WTC11 (cell line): ENCODE measurements at regions not wholly inside any gene's neighbourhood (a gene's known extent, or its start where the extent isn't known, plus 50 kb on each side); places are given as distances from the start of the nearest gene placed in this dataset.

Experiments used
- ATAC-seq: fragments of 200-7000 bp; cut with Tn5 transposase; 2 replicates; pipeline ENCODE4 v1.10.0; 2021; ENCODE audit warnings: mild to moderate bottlenecking, moderate library complexity
- CTCF ChIA-PET: fragments of 300-600 bp; sonication (Branson Sonifier 250); formaldehyde crosslinking; loops from one replicate; lab custom pipeline; 2021; ENCODE audit warnings: antibody characterized with exemption; lab: Charles Lee
- POLR2A ChIA-PET: fragments of 350-600 bp; sonication (Branson Sonifier 250); formaldehyde crosslinking; loops from one replicate; lab custom pipeline; 2021; ENCODE audit warnings: antibody characterized with exemption; lab: Charles Lee
- DNase-seq: peaks from one replicate; pipeline ENCODE4 v3.0.0; 2021; ENCODE audit warnings: low spot score
- H3K27ac Mint-ChIP-seq: 2 replicates; pipeline ENCODE4 v1.8.0; 2021; ENCODE audit warnings: mixed read lengths
- H3K27me3 Mint-ChIP-seq: 2 replicates; pipeline ENCODE4 v1.8.0; 2021; ENCODE audit warnings: low read depth, mild to moderate bottlenecking, moderate library complexity, mixed read lengths
- H3K36me3 Mint-ChIP-seq: 2 replicates; pipeline ENCODE4 v1.8.0; 2021; ENCODE audit warnings: mixed read lengths
- H3K4me1 Mint-ChIP-seq: 2 replicates; pipeline ENCODE4 v1.8.0; 2022; ENCODE audit warnings: mixed read lengths
- H3K4me3 Mint-ChIP-seq: 2 replicates; pipeline ENCODE4 v1.8.0; 2021; ENCODE audit warnings: mild to moderate bottlenecking, moderate library complexity, mixed read lengths
- H3K9me3 Mint-ChIP-seq: 2 replicates; pipeline ENCODE4 v1.8.0; 2021; ENCODE audit warnings: mixed read lengths
- AFF4 ChIP-seq: sonication (generic); formaldehyde crosslinking; IDR thresholded peaks from 2 replicates; pipeline ENCODE4 v1.8.1; 2023; ENCODE audit warnings: mild to moderate bottlenecking, missing genetic modification reagents, borderline replicate concordance
- ATF1 ChIP-seq: sonication (generic); formaldehyde crosslinking; IDR thresholded peaks from 2 replicates; pipeline ENCODE4 v1.8.1; 2023; ENCODE audit warnings: mild to moderate bottlenecking, moderate library complexity, missing genetic modification reagents
- ATF6 ChIP-seq: sonication (generic); formaldehyde crosslinking; IDR thresholded peaks from 2 replicates; pipeline ENCODE4 v1.8.1; 2023; ENCODE audit warnings: mild to moderate bottlenecking, missing genetic modification reagents
- CBFB ChIP-seq: sonication (generic); formaldehyde crosslinking; IDR thresholded peaks from 2 replicates; pipeline ENCODE4 v1.8.1; 2022; ENCODE audit warnings: mild to moderate bottlenecking, low read depth, missing genetic modification reagents
- CREB1 ChIP-seq: sonication (generic); formaldehyde crosslinking; IDR thresholded peaks from 2 replicates; pipeline ENCODE4 v1.8.0; 2023; ENCODE audit warnings: mild to moderate bottlenecking, missing genetic modification reagents
- E2F4 ChIP-seq: sonication (generic); formaldehyde crosslinking; IDR thresholded peaks from 2 replicates; pipeline ENCODE4 v1.8.1; 2022; ENCODE audit warnings: low read depth, mild to moderate bottlenecking, moderate library complexity, missing genetic modification reagents, borderline replicate concordance
- ESRRA ChIP-seq: sonication (generic); formaldehyde crosslinking; IDR thresholded peaks from 2 replicates; pipeline ENCODE4 v1.8.1; 2022; ENCODE audit warnings: mild to moderate bottlenecking, missing genetic modification reagents, borderline replicate concordance
- ETV6 ChIP-seq: sonication (generic); formaldehyde crosslinking; IDR thresholded peaks from 2 replicates; pipeline ENCODE4 v1.8.1; 2022; ENCODE audit warnings: mild to moderate bottlenecking, missing genetic modification reagents
- GTF2I ChIP-seq: fragments of 250-450 bp; sonication (Bioruptor Pico); conservative IDR thresholded peaks from 2 replicates; pipeline ENCODE4 v1.4.0; 2021; ENCODE audit warnings: mild to moderate bottlenecking
- HMGXB4 ChIP-seq: sonication (generic); formaldehyde crosslinking; IDR thresholded peaks from 2 replicates; pipeline ENCODE4 v1.8.1; 2023; ENCODE audit warnings: mild to moderate bottlenecking, moderate library complexity, missing genetic modification reagents
- JUN ChIP-seq: sonication (generic); formaldehyde crosslinking; IDR thresholded peaks from 2 replicates; pipeline ENCODE4 v1.8.0; 2023; ENCODE audit warnings: mild to moderate bottlenecking, missing genetic modification reagents
- SMAD3 ChIP-seq: sonication (generic); formaldehyde crosslinking; IDR thresholded peaks from 2 replicates; pipeline ENCODE4 v1.8.0; 2022; ENCODE audit warnings: missing genetic modification reagents, mild to moderate bottlenecking, borderline replicate concordance
- ZBTB43 ChIP-seq: sonication (generic); formaldehyde crosslinking; IDR thresholded peaks from 2 replicates; pipeline ENCODE4 v1.8.1; 2023; ENCODE audit warnings: mild to moderate bottlenecking, missing genetic modification reagents
- ZMAT4 ChIP-seq: fragments of 250-450 bp; sonication (Bioruptor Pico); IDR thresholded peaks from 2 replicates; pipeline ENCODE4 v1.9.0; 2021; ENCODE audit warnings: mild to moderate bottlenecking
- ZNF232 ChIP-seq: sonication (generic); formaldehyde crosslinking; IDR thresholded peaks from 2 replicates; pipeline ENCODE4 v1.8.0; 2022; ENCODE audit warnings: mild to moderate bottlenecking, missing genetic modification reagents
- ZNF396 ChIP-seq: fragments of 250-450 bp; sonication (Bioruptor Pico); IDR thresholded peaks from 2 replicates; pipeline ENCODE4 v1.8.0; 2021; ENCODE audit warnings: mild to moderate bottlenecking, moderate library complexity, borderline replicate concordance
- ZNF423 ChIP-seq: fragments of 250-450 bp; sonication (Bioruptor Pico); IDR thresholded peaks from 2 replicates; pipeline ENCODE4 v2.1.2; 2022; ENCODE audit warnings: mild to moderate bottlenecking, moderate library complexity
- ZNF512 ChIP-seq: sonication (generic); formaldehyde crosslinking; IDR thresholded peaks from 2 replicates; pipeline ENCODE4 v1.8.1; 2022; ENCODE audit warnings: missing genetic modification reagents, borderline replicate concordance

GRCh38 chr3:159657629-159658028 lies 331.0 kb upstream of the IL12A start:
- H3K27me3 Mint-ChIP-seq = no peaks in the 10 kb centered on the region
- CTCF ChIA-PET = no interaction called here

More at GRCh38 chr3:159657629-159658028, 331.0 kb upstream of the IL12A start:
- Mint-ChIP-seq H3K27ac (no peak overlapping the region), H3K36me3 (peaks cover 4% of the 10 kb centered on the region; the same call in 1 of the 2 replicates), H3K4me1 (peaks cover 3% of the 10 kb centered on the region; the same call in 1 of the 2 replicates), H3K9me3 (peaks cover 14% of the 10 kb centered on the region), H3K4me3 (no peak overlapping the region)
- DNase-seq (no peak), ATAC-seq (no peak)
- POLR2A ChIA-PET = no interaction called here
- TF ChIP-seq ETV6 (no peak), ZBTB43 (no peak), GTF2I (CRISPR knock-in tag) (no peak), SMAD3 (CRISPR knock-in tag) (no peak), HMGXB4 (no peak), AFF4 (CRISPR knock-in tag) (no peak), ZNF423 (CRISPR knock-in tag) (no peak), CREB1 (CRISPR knock-in tag) (no peak), ZNF396 (CRISPR knock-in tag) (no peak), ZNF232 (CRISPR knock-in tag) (no peak), ATF6 (CRISPR knock-in tag) (no peak), JUN (CRISPR knock-in tag) (no peak), CBFB (CRISPR knock-in tag) (no peak), E2F4 (CRISPR knock-in tag) (no peak), ZNF512 (no peak), ZMAT4 (CRISPR knock-in tag) (no peak), ATF1 (CRISPR knock-in tag) (no peak), ESRRA (no peak)
